ENCODE measurements at regions not wholly inside any gene's neighbourhood (a gene's known extent, or its start where the extent isn't known, plus 50 kb on each side); places are given as distances from the start of the nearest gene placed in this dataset.
A peak's percentile ranks its signal among the peaks of the same experiment; 100 is the strongest.

DNA sequence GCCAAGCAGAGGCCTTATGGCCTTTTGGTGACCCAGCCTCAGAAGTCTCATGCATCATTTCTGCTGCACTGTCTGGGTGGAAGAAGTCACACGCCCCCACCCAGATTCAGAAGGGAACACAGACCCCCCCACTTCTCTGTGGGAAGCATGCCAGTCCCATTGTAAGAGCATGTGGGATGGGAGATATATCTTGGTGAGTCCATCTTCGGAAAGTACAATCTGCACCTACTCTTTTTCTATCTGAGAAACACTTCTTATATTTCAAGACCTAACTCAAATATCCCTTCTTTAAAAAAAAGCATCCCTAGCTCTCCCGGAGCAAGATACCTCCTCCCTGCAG, 159.6 kb upstream of the FGGY start:
- H3K27ac ChIP-seq: no peak overlapping the region
- intact Hi-C loops (cut with DNase I): no loop called here
- TF ChIP-seq POLR2A (IDR thresholded peaks at IDR 0.05): no peak
- TF ChIP-seq, protein P1, sequence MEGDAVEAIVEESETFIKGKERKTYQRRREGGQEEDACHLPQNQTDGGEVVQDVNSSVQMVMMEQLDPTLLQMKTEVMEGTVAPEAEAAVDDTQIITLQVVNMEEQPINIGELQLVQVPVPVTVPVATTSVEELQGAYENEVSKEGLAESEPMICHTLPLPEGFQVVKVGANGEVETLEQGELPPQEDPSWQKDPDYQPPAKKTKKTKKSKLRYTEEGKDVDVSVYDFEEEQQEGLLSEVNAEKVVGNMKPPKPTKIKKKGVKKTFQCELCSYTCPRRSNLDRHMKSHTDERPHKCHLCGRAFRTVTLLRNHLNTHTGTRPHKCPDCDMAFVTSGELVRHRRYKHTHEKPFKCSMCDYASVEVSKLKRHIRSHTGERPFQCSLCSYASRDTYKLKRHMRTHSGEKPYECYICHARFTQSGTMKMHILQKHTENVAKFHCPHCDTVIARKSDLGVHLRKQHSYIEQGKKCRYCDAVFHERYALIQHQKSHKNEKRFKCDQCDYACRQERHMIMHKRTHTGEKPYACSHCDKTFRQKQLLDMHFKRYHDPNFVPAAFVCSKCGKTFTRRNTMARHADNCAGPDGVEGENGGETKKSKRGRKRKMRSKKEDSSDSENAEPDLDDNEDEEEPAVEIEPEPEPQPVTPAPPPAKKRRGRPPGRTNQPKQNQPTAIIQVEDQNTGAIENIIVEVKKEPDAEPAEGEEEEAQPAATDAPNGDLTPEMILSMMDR (IDR thresholded peaks at IDR 0.05): no peak
- peaks cover 0 to 17% (median 0%) of the 10 kb centered on the region in 3 donors for H3K4me1 ChIP-seq
- 79 to 84% methylated on average over 3 of the region's 3 CpGs for WGBS, 2 donors
- no peaks in the 10 kb centered on the region for H3K27me3 ChIP-seq
- H3K4me3 ChIP-seq: no peak overlapping the region
- no peaks in the 10 kb centered on the region for H3K9me3 ChIP-seq
- no peak for DNase-seq
- no peaks in the 10 kb centered on the region for H3K36me3 ChIP-seq

DNA sequence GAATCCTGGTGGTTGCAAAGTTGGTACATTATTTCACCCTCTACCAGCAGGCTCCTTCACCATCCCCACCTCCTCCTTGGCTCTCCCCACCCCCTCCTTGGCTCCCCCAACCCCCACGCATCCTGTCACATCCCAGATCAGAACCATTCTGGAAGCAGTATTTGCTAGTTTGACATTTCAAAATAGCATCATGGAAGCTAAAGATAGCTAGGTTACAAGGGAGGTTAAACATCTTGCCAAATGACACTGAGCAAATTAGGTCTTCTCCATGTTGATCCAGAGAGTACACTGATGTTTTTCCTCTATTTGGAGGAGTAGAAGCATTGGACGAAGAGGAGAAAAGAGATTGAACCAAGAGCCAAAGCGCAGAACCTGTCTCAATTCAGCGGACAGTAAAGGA, 158.9 kb upstream of the FGGY start:
- Histone ChIP-seq H3K36me3 (no peaks in the 10 kb centered on the region), H3K27me3 (no peaks in the 10 kb centered on the region), H3K4me1 (peaks cover 5 to 25% (median 6%) of the 10 kb centered on the region in 3 donors), H3K9me3 (no peaks in the 10 kb centered on the region), H3K4me3 (no peak overlapping the region), H3K27ac (peak overlapping the region in 2 of 4 donors; percentile 8 to 31)
- TF ChIP-seq, protein P1 (IDR thresholded peaks at IDR 0.05): no peak
- no peak for TF ChIP-seq POLR2A (IDR thresholded peaks at IDR 0.05)
- intact Hi-C loops (cut with DNase I): no loop called here
- 87 to 89% methylated on average over 4 of the region's 4 CpGs for WGBS, 2 donors
- DNase-seq: no peak

DNA sequence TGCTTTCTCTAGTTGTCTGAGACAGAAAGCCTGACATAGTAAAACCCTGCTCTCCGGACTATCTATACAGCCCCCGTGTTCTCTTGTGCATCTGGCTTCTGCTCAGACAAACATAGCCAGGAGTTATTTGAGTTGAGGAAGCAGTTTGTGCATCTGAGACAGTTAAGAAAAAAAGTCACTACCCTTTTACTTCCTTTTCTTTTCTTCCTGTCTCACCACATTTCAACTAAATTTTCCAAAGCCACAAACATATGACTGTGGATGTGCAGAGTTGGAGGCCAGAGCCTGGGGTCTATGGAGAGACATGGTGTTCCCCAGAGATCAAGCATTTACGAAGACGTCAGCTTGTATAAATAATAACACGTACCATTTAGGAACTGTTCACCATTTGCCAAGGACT, 158.5 kb upstream of the FGGY start:
- H3K9me3 ChIP-seq: no peaks in the 10 kb centered on the region
- TF ChIP-seq, protein P1 (IDR thresholded peaks at IDR 0.05): no peak
- TF ChIP-seq POLR2A (IDR thresholded peaks at IDR 0.05): no peak
- H3K27me3 ChIP-seq: no peaks in the 10 kb centered on the region
- no peak for DNase-seq
- H3K4me1 ChIP-seq: peaks cover 7 to 29% (median 8%) of the 10 kb centered on the region in 3 donors
- intact Hi-C loops (cut with DNase I): no loop called here
- H3K27ac ChIP-seq: peak overlapping the region in 2 of 4 donors; percentile 8 to 31
- no peaks in the 10 kb centered on the region for H3K36me3 ChIP-seq
- WGBS, 2 donors: 47 to 73% methylated on average over 5 of the region's 5 CpGs
- H3K4me3 ChIP-seq: no peak overlapping the region

DNA sequence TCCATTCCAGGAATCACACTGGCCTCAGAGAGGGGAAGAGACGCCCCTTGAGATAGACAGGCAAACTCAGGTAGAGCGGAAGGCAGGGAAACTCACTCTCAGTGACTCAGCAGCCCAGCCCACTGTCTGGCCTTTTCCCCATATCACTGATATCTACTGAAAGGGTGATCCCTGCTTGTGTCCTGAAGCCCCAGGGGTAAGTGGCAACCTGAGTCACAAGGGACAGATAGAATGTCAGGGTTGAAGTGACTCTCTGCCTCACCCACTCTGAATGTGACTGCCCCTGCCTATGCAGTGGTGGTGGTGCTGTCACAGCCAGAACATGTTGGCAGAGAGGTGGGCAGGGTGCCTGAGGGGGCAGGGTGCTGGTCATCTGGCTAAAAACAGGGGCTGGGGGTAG, 157.5 kb upstream of the FGGY start:
- no peaks in the 10 kb centered on the region for H3K9me3 ChIP-seq
- H3K4me1 ChIP-seq: peaks cover 7 to 36% (median 12%) of the 10 kb centered on the region in 3 donors
- no peak overlapping the region for H3K4me3 ChIP-seq
- no peaks in the 10 kb centered on the region for H3K27me3 ChIP-seq
- no peaks in the 10 kb centered on the region for H3K36me3 ChIP-seq
- no peak for DNase-seq
- no peak overlapping the region for H3K27ac ChIP-seq
- TF ChIP-seq POLR2A (IDR thresholded peaks at IDR 0.05): no peak
- TF ChIP-seq, protein P1 (IDR thresholded peaks at IDR 0.05): no peak
- 58 to 64% methylated on average over 2 of the region's 2 CpGs for WGBS, 2 donors
- intact Hi-C loops (cut with DNase I): no loop called here

DNA sequence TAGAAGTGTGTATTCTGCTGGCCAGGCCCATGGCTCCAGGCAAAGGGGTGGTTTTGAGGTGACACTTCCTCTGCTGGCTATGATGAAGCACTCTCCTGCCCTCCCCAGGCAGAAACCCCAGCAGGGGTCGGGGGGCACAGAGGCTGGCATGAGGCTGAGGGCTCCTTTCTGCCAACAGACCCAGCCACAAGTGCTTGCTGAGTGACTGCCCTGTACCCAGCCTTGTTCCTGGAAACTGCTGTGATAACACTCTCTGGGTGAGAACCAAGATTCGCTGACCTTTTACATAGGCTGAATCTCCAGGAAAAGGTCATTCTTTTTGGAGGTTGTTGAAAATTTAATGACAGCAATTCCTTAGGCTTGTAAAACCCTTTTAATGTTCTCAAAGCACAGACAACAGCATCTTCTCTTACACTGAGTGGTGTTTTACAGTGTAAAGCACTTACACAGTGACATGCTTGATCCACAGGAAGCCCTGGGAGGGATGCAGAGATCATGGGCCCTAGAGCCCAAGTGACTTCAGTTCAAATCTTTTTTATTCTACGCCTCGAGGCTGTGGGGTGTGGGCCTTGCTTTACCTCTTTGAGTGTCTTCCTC, 155.5 kb upstream of the FGGY start:
- intact Hi-C loops (cut with DNase I): no loop called here
- WGBS, 2 donors: 73 to 86% methylated on average over 2 to 3 of the region's 4 CpGs
- no peak for DNase-seq
- Histone ChIP-seq H3K9me3 (no peaks in the 10 kb centered on the region), H3K4me3 (no peak overlapping the region), H3K27ac (no peak overlapping the region), H3K4me1 (peaks cover 7 to 39% (median 12%) of the 10 kb centered on the region in 3 donors), H3K36me3 (no peaks in the 10 kb centered on the region), H3K27me3 (no peaks in the 10 kb centered on the region)
- TF ChIP-seq POLR2A (IDR thresholded peaks at IDR 0.05): no peak
- TF ChIP-seq, protein P1 (IDR thresholded peaks at IDR 0.05): no peak
